OCI-LY7 (cell line): ENCODE measurements at regions not wholly inside any gene's neighbourhood (a gene's known extent, or its start where the extent isn't known, plus 50 kb on each side); places are given as distances from the start of the nearest gene placed in this dataset.

ENCODE experiments used
- BruUV-seq: library from RNA; stranded (reverse); fragments of 400-500 nt; replicated peaks from 2 replicates; lab custom pipeline; 2021; lab: Mats Ljungman, UMichigan
- CTCF ChIA-PET: fragments of 300-600 bp; sonication (Branson Sonifier 250); formaldehyde crosslinking; loops from one replicate; lab custom pipeline; 2022; ENCODE audit warnings: antibody characterized with exemption; ENCODE audit not compliant: unreplicated experiment; lab: Charles Lee
- POLR2A ChIA-PET: fragments of 300-600 bp; sonication (Branson Sonifier 250); formaldehyde crosslinking; loops from one replicate; lab custom pipeline; 2022; ENCODE audit warnings: antibody characterized with exemption; lab: Charles Lee
- DNase-seq: peaks from one replicate; pipeline ENCODE4 v3.0.0-alpha.2; 2015; ENCODE audit warnings: low spot score
- H2AFZ ChIP-seq: fragments of 200-600 bp; sonication (generic), shearing (Covaris generic); 2 replicates; pipeline ENCODE4 v1.6.1; 2014; ENCODE audit warnings: mild to moderate bottlenecking, antibody characterized with exemption, low read length, moderate library complexity
- H3K27ac ChIP-seq: fragments of 200-600 bp; sonication (generic); 2 replicates; pipeline ENCODE4 v1.5.1; 2014; ENCODE audit warnings: mixed run types, low read depth, mild to moderate bottlenecking, moderate library complexity, low read length, inconsistent platforms; ENCODE audit not compliant: poor library complexity, severe bottlenecking
- H3K36me3 ChIP-seq: fragments of 200-600 bp; sonication (generic); 2 replicates; pipeline ENCODE4 v1.6.1; 2014; ENCODE audit warnings: mild to moderate bottlenecking, antibody characterized with exemption, low read length, moderate library complexity, mixed read lengths; ENCODE audit not compliant: insufficient read depth
- H3K4me1 ChIP-seq: fragments of 200-600 bp; sonication (generic); 2 replicates; pipeline ENCODE4 v1.5.1; 2014; ENCODE audit warnings: mild to moderate bottlenecking, low read length; ENCODE audit not compliant: insufficient read depth, poor library complexity, severe bottlenecking
- H3K4me2 ChIP-seq: fragments of 200-600 bp; sonication (generic); 2 replicates; pipeline ENCODE4 v1.6.1; 2014; ENCODE audit warnings: mild to moderate bottlenecking, low read length
- H3K4me3 ChIP-seq: fragments of 200-600 bp; sonication (generic); 2 replicates; pipeline ENCODE4 v1.5.1; 2014; ENCODE audit warnings: mild to moderate bottlenecking, low read depth, low read length; ENCODE audit not compliant: poor library complexity, severe bottlenecking
- H3K79me2 ChIP-seq: fragments of 200-600 bp; sonication (generic); 2 replicates; pipeline ENCODE4 v1.6.1; 2016; ENCODE audit warnings: low read depth, mild to moderate bottlenecking, low read length, moderate library complexity, mixed read lengths; ENCODE audit not compliant: insufficient read depth
- H3K9me2 ChIP-seq: fragments of 200-600 bp; sonication (generic); 2 replicates; pipeline ENCODE4 v1.6.1; 2016; ENCODE audit warnings: mild to moderate bottlenecking, low read length, mixed read lengths; ENCODE audit not compliant: insufficient read depth
- H3K9me3 ChIP-seq: fragments of 200-600 bp; sonication (generic); 2 replicates; pipeline ENCODE4 v1.6.1; 2014; ENCODE audit warnings: mild to moderate bottlenecking, mixed run types, low read length, mixed read lengths
- H4K20me1 ChIP-seq: fragments of 200-600 bp; sonication (generic); 2 replicates; pipeline ENCODE4 v1.6.1; 2014; ENCODE audit warnings: mild to moderate bottlenecking, antibody characterized with exemption, low read length, moderate library complexity, mixed read lengths; ENCODE audit not compliant: insufficient read depth
- EZH2phosphoT487 ChIP-seq: fragments of 200-600 bp; sonication (generic); IDR thresholded peaks from 2 replicates; pipeline ENCODE4 v1.6.1; 2018; ENCODE audit warnings: low read depth, borderline replicate concordance, mild to moderate bottlenecking, mixed run types, antibody characterized with exemption, low read length, moderate library complexity, mixed read lengths
- intact Hi-C: fragments of 100-400 bp; cut with micrococcal nuclease; formaldehyde crosslinking; loops from one replicate; pipeline ENCODE4 v1.10.0; 2022; ENCODE audit not compliant: unreplicated experiment
- TF ChIP-seq, protein P1 (sequence below): fragments of 200-600 bp; sonication (generic); conservative IDR thresholded peaks from 2 replicates; pipeline ENCODE4 v1.5.1; 2014; ENCODE audit warnings: mild to moderate bottlenecking, antibody characterized with exemption, low read length, moderate library complexity, mixed read lengths

DNA sequence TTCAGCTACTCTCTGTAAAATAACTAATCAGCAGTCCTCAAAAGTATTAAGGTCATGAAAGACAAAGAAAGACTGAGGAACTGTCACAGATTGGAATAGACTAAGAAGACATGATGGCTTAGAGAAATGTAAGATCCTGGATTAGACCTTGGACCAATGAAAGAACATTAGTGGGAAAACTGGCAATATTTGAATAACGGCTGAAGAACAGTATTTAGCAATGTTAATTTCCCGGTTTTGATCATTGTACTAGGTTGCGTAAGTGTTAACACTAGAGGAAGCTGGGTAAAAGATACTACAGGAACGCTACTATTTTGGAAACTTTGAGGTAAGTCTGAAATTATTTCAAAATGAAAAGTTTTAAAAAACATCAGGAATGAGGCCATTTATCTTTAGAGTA lies 98.8 kb upstream of the RESF1 start:
- Histone ChIP-seq H3K4me2 (no peak overlapping the region), H4K20me1 (no peaks in the 10 kb centered on the region), H3K4me1 (peaks cover 7% of the 10 kb centered on the region), H3K9me3 (peaks cover 19% of the 10 kb centered on the region; the same call in 1 of the 2 replicates), H3K4me3 (no peak overlapping the region), H3K27ac (no peak overlapping the region), H2AFZ (no peak overlapping the region), H3K9me2 (no peaks in the 10 kb centered on the region), H3K79me2 (no peaks in the 10 kb centered on the region), H3K36me3 (no peaks in the 10 kb centered on the region)
- no TSS peak for BruUV-seq
- ChIA-PET CTCF (no interaction called here), POLR2A (interaction anchor here (0.8 to 1.6 kb wide), 2 partner anchors 11 to 31 kb away, joined by 3 read pairs; no protein-coding TSS in a partner anchor)
- TF ChIP-seq EZH2phosphoT487, result no peak
- TF ChIP-seq, protein P1, sequence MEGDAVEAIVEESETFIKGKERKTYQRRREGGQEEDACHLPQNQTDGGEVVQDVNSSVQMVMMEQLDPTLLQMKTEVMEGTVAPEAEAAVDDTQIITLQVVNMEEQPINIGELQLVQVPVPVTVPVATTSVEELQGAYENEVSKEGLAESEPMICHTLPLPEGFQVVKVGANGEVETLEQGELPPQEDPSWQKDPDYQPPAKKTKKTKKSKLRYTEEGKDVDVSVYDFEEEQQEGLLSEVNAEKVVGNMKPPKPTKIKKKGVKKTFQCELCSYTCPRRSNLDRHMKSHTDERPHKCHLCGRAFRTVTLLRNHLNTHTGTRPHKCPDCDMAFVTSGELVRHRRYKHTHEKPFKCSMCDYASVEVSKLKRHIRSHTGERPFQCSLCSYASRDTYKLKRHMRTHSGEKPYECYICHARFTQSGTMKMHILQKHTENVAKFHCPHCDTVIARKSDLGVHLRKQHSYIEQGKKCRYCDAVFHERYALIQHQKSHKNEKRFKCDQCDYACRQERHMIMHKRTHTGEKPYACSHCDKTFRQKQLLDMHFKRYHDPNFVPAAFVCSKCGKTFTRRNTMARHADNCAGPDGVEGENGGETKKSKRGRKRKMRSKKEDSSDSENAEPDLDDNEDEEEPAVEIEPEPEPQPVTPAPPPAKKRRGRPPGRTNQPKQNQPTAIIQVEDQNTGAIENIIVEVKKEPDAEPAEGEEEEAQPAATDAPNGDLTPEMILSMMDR, result no peak
- DNase-seq, result no peak
- intact Hi-C loops, result no loop called here

DNA sequence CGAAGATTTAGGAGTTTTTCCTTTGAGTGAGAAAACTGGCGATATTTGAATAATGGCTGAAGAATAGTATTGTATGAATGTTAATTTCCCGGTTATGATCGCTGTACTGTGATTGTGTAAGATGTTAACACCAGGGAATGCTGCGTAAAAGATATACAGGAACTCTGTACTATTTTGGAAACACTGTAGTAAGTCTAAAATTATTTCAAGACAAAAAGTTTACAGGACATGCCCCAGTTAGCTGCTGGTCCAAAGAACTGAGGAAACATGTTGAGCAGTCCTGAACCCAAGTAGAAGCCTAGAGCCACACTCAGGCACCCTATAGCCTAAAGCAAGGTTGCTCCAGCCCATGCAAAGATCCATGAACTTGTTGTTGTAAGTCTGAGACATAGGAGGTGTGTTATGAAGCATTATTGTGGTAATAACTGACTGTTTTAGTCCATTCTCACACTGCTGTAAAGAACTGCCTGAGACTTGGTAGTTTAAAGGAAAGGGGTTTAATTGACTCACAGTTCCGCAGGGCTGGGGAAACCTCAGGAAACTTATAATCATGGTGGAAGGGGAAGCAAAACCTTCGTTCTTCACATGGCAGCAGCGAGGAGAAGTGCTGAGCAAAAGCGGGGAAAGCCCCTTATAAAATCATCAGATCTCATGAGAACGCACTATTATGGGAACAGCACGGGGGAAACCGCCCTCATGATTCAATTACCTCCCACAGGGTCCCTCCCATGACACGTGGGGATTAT lies 99.8 kb upstream of the RESF1 start:
- no peak overlapping the region for H3K4me2 ChIP-seq
- H3K9me3 ChIP-seq, result peaks cover 19% of the 10 kb centered on the region; the same call in 1 of the 2 replicates
- no peaks in the 10 kb centered on the region for H3K9me2 ChIP-seq
- no peak overlapping the region for H3K4me3 ChIP-seq
- H4K20me1 ChIP-seq, result no peaks in the 10 kb centered on the region
- CTCF ChIA-PET, result no interaction called here
- POLR2A ChIA-PET, result interaction anchor here (1.6 kb wide), 1 partner anchor 32 kb away, joined by 3 read pairs; no protein-coding TSS in a partner anchor
- DNase-seq, result peak; percentile 21
- no peaks in the 10 kb centered on the region for H3K36me3 ChIP-seq
- no TSS peak for BruUV-seq
- no peak overlapping the region for H3K27ac ChIP-seq
- H2AFZ ChIP-seq, result peak overlapping the region; percentile 65
- no peaks in the 10 kb centered on the region for H3K79me2 ChIP-seq
- TF ChIP-seq, protein P1, result no peak
- TF ChIP-seq EZH2phosphoT487, result no peak
- peaks cover 7% of the 10 kb centered on the region for H3K4me1 ChIP-seq
- intact Hi-C loops, result no loop called here

DNA sequence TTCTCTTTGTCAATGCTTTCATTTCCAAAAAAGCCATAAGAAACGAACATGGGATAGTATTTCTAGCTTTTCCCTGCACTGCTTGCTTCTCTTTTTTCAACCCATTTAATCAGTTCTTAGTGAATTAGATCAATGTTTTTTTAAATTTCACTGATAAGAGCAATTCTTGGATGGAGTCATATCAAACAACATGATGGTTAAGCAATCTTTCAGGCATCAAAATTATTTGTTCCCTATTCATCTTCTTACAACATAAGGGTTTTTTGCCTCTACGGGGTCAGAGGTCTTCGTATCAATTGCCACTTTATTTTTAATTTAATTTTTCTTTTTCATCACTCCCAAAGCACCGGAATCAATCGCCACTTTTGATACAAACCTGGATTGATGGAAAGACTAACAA lies 103.8 kb upstream of the RESF1 start:
- ChIA-PET CTCF (no interaction called here), POLR2A (interaction anchor here (0.6 to 0.7 kb wide), 3 partner anchors 19 to 75 kb away, joined by 3 read pairs; no protein-coding TSS in a partner anchor)
- Histone ChIP-seq H3K4me3 (no peak overlapping the region), H4K20me1 (no peaks in the 10 kb centered on the region), H3K79me2 (no peaks in the 10 kb centered on the region), H3K9me3 (peaks cover 40% of the 10 kb centered on the region), H3K36me3 (no peaks in the 10 kb centered on the region; the same call in 1 of the 2 replicates), H3K9me2 (no peaks in the 10 kb centered on the region), H3K4me1 (peaks cover 7% of the 10 kb centered on the region), H2AFZ (no peak overlapping the region), H3K4me2 (no peak overlapping the region), H3K27ac (no peak overlapping the region)
- no TSS peak for BruUV-seq
- no peak for DNase-seq
- intact Hi-C loops, result no loop called here
- TF ChIP-seq, protein P1, result no peak
- no peak for TF ChIP-seq EZH2phosphoT487
